ENCODE measurements at regions not wholly inside any gene's neighbourhood (a gene's known extent, or its start where the extent isn't known, plus 50 kb on each side); places are given as distances from the start of the nearest gene placed in this dataset.

- Histone ChIP-seq H3K4me2 (no peak overlapping the region), H3K4me3 (no peak overlapping the region), H3K27ac (no peak overlapping the region), H3K9me3 (no peaks in the 10 kb centered on the region), H3K4me1 (no peaks in the 10 kb centered on the region)
- POLR2A ChIA-PET: no interaction called here
- FAIRE-seq (no peak), ATAC-seq (no peak), DNase-seq (ENCODE audit: low read depth in 1 of 2, low spot score in 1 of 2) (no peak)
- TF ChIP-seq JUN (IDR thresholded peaks at IDR 0.05): no peak
- no peak for TF ChIP-seq EP300 (IDR thresholded peaks at IDR 0.05)
- TF ChIP-seq RCOR1 (IDR thresholded peaks at IDR 0.05; ENCODE audit: low read depth, low read length): no peak
- no peak for TF ChIP-seq ELK1 (IDR thresholded peaks at IDR 0.05; ENCODE audit: low read depth, low read length)
- TF ChIP-seq ZSCAN20 (CRISPR knock-in tag; IDR thresholded peaks at IDR 0.05): no peak
- TF ChIP-seq PBX3 (IDR thresholded peaks at IDR 0.05): no peak
- no peak for TF ChIP-seq FOSB (CRISPR knock-in tag; IDR thresholded peaks at IDR 0.05)
- no peak for TF ChIP-seq KDM1A (IDR thresholded peaks at IDR 0.05; ENCODE audit: low read depth)
- no peak for TF ChIP-seq POLR2AphosphoS2 (conservative IDR thresholded peaks at IDR 0.05; ENCODE audit: low read length)
- TF ChIP-seq CBX2 (IDR thresholded peaks at IDR 0.05; ENCODE audit: borderline replicate concordance, low read depth): no peak
- TF ChIP-seq EHMT2 (IDR thresholded peaks at IDR 0.05; ENCODE audit: low read depth): no peak
- TF ChIP-seq CEBPB (IDR thresholded peaks at IDR 0.05): no peak
- TF ChIP-seq RFX5 (IDR thresholded peaks at IDR 0.05): no peak
- TF ChIP-seq HES2 (IDR thresholded peaks at IDR 0.05): no peak
- no peak for TF ChIP-seq TP53 (CRISPR knock-in tag; IDR thresholded peaks at IDR 0.05)
- TF ChIP-seq HOXB5 (CRISPR knock-in tag; IDR thresholded peaks at IDR 0.05): no peak
- TF ChIP-seq NR3C1 (IDR thresholded peaks at IDR 0.05): no peak
- CTCF ChIA-PET: no interaction called here
These were observed 205.2 kb upstream of the SPOPL start for GRCh38 chr2:138296365-138296764.

GRCh38 chr2:138298120-138298814, 203.3 kb upstream of the SPOPL start:
- Histone ChIP-seq H3K4me3 (no peak overlapping the region), H3K4me2 (no peak overlapping the region), H3K27ac (no peak overlapping the region), H3K9me3 (no peaks in the 10 kb centered on the region), H3K4me1 (no peaks in the 10 kb centered on the region)
- FAIRE-seq: no peak
- DNase-seq (ENCODE audit: low read depth in 1 of 2, low spot score in 1 of 2): no peak
- ATAC-seq: no peak
- TF ChIP-seq HES2 (IDR thresholded peaks at IDR 0.05): no peak
- no peak for TF ChIP-seq GATA3 (IDR thresholded peaks at IDR 0.05; ENCODE audit: borderline replicate concordance)
- TF ChIP-seq BCL3 (IDR thresholded peaks at IDR 0.05): no peak
- TF ChIP-seq ZC3H11A (IDR thresholded peaks at IDR 0.05): no peak
- no peak for TF ChIP-seq TFCP2L1 (CRISPR knock-in tag; IDR thresholded peaks at IDR 0.05)
- TF ChIP-seq HOXA7 (CRISPR knock-in tag; IDR thresholded peaks at IDR 0.05): no peak
- no peak for TF ChIP-seq HOXB5 (CRISPR knock-in tag; IDR thresholded peaks at IDR 0.05)
- TF ChIP-seq NR3C1 (IDR thresholded peaks at IDR 0.05): no peak
- TF ChIP-seq RNF2 (IDR thresholded peaks at IDR 0.05; ENCODE audit: borderline replicate concordance, low read depth): no peak
- no peak for TF ChIP-seq POLR2AphosphoS2 (conservative IDR thresholded peaks at IDR 0.05; ENCODE audit: low read length)
- no peak for TF ChIP-seq MYC (IDR thresholded peaks at IDR 0.05; ENCODE audit: borderline replicate concordance, low read length)
- no peak for TF ChIP-seq EHMT2 (IDR thresholded peaks at IDR 0.05; ENCODE audit: low read depth)
- TF ChIP-seq ESRRA (IDR thresholded peaks at IDR 0.05; ENCODE audit: borderline replicate concordance, low read length): no peak
- TF ChIP-seq HDAC2 (IDR thresholded peaks at IDR 0.05): no peak
- TF ChIP-seq NPAS2 (CRISPR knock-in tag; IDR thresholded peaks at IDR 0.05; ENCODE audit: borderline replicate concordance): no peak
- TF ChIP-seq ZSCAN20 (CRISPR knock-in tag; IDR thresholded peaks at IDR 0.05): no peak
- no peak for TF ChIP-seq JUN (IDR thresholded peaks at IDR 0.05)
- no peak for TF ChIP-seq ZNF302 (CRISPR knock-in tag; IDR thresholded peaks at IDR 0.05)
- TF ChIP-seq CBX2 (IDR thresholded peaks at IDR 0.05; ENCODE audit: borderline replicate concordance, low read depth): no peak
- no peak for TF ChIP-seq POLR2A (IDR thresholded peaks at IDR 0.05; ENCODE audit: low read length)
- POLR2A ChIA-PET: no interaction called here
- WGBS (ENCODE audit: missing lambda C conversion rate): 85% methylated on average over 11 of the region's 11 CpGs
- CTCF ChIA-PET: no interaction called here

Measured in A549 (cell line).